Activated CD4-positive, alpha-beta T cell treated with anti-CD3 and anti-CD28 coated beads, Interleukin-2, amount 50 U/mL, for 48 hours (primary cell): ENCODE measurements at regions not wholly inside any gene's neighbourhood (a gene's known extent, or its start where the extent isn't known, plus 50 kb on each side); places are given as distances from the start of the nearest gene placed in this dataset.

Experiments used
- DNase-seq, 2 experiments: peaks; one replicate each; pipeline ENCODE4 v3.0.0-alpha.2; 2020

GRCh38 chr22:22144858-22145257 is 99.7 kb upstream of the VPREB1 start:
- no peak for DNase-seq

DNA sequence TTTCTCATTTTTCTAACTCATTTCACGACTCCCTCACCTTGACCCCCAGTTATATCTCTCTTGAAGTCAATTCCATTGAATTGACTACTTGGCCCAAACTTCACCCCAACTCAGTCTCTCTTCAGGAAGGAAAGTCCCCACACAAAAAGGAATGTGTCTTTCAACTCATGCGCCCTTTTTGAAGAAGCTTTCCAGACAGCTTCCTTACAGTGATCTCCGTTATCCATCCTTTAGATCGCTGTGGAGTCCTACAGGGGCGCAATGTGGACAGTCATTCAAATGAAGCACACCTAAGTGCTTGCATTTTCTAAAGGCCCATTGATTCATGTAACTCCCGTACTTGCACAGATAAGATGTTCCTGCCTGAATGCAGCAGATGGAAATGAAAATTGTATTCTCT is 101.1 kb upstream of the VPREB1 start:
- no peak for DNase-seq

- DNase-seq, result no peak
Observed at GRCh38 chr22:22142661-22143060, 101.9 kb upstream of the VPREB1 start.

DNA sequence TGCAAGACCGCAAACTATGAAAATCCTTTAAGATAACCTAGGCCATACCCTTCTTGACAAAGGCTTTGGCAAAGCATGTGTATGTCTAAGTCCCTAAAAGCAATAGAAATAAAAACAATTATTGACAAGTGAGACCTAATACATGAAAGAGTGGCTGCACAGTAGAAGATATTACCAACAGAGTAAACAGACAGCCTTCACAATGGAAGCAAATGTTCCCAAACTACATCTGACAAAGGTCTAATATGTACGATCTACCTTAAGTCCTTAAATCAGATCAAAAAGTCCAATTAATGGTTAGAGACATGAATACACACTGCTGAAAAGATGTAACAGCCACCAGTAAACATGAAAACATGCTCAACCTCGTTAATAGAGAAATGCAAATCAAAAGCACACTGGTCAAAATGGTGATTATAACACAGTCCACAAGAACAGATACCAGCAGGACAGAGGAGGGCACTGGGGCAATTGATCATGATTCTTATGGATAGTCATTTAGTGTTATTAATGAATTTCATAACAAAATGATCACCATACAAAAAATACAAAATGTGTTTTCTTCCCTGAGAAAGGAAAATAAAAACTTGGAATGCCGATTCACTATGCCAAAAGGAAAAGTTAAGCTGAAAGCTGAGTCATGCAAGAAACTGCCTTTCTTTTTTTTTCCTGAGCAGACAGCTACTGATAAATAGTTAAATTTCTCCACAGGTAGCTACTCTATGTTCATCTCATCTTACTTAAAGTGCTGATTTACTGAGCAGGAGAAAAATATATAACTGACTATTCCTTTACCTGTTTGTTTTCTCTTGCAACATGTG is 102.6 kb upstream of the VPREB1 start:
- no peak for DNase-seq

GRCh38 chr22:22141031-22141430 is 103.6 kb upstream of the VPREB1 start:
- no peak for DNase-seq

DNA sequence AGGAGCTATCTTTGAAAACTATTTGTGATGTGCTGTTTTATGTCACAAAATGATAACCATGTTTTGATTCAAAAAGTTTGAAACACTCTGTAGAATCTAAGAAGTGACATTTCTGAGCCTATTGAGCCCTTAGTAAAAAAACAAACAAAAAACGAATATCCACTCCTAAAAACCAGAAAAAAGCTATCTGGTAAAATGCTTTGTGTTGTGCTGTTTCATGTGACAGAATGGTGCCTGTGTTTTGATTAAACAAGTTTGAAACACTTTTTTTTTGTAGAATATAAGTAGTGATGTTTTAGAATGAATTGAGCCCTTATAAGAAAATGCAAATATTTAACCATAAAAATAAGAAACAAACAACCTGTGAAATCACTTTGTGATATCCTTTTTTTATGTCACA is 105.2 kb upstream of the VPREB1 start:
- DNase-seq, result no peak

DNA sequence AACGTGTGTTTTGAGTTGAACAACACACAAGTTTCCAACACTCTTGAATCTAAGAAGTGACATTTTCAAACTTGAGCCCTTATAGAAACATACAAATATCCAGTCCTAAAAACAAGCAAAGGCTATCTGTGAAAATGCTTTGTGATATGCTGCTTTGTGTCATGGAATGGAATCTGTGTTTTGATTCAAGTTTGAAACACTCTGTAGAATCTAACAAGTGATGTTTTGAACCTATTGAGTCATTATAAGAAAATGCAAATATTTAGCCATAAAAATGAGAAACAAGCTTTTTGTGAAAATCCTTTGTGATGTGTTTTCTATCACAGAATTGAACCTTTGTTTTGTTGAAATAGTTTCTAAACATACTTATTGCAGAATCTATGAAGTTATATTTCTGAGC is 105.7 kb upstream of the VPREB1 start:
- no peak for DNase-seq

DNA sequence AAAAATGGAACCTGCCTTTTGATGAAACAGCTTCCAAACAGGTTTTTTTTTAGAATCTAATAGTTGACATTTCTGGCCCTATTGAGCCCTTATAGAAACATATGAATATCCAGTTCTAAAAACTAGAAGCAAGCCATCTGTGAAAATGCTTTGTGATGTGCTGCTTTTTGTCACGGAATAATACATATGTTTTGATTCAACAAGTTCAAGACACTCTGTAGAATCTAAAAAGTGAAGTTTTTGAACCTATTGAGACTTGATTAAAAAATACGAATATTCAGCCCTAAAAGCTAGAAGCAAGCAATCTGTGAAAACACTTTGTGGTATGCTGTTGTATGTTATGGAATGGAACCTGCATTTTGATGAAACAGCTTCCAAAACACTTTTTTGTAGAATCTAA is 106.7 kb upstream of the VPREB1 start:
- no peak for DNase-seq

- DNase-seq, result no peak
Observed at GRCh38 chr22:22133910-22134309, 110.7 kb upstream of the VPREB1 start.

DNA sequence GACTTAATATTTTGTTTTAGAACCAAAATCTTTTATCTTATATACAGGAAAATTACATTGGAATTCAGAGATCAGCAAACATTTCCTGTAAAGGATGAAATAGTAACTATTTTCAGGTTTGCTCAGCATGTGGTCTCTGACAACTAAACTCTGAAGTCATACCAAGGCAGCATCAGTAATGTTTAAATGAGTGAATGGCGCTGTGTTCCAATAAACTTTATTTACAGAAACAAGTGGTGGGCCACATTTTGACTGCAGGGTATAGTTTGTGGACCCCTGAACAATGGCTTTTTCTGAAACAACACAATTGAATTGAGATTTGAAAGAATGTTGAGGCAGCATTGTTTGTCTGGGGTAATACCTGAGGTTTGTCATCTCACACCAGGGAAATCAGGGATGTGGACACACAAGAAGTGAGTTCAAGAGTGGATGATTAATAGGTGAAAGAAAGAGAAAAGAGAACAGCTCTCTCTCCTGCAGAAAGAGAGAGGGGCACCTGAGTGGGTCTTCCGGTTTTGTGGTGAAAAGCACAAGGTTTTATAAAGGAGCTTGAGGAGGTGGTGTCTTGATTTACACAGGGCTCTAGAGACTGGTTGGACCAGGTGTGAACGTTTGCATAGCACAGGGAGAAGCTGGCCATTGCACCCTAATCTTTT is 113.5 kb upstream of the VPREB1 start:
- no peak for DNase-seq

- no peak for DNase-seq
Observed at GRCh38 chr22:22129387-22129786, 115.2 kb upstream of the VPREB1 start.

GRCh38 chr22:22128440-22128839 is 116.1 kb upstream of the VPREB1 start:
- no peak for DNase-seq

- no peak for DNase-seq
Observed at GRCh38 chr22:22127100-22127499, 117.5 kb upstream of the VPREB1 start.

DNA sequence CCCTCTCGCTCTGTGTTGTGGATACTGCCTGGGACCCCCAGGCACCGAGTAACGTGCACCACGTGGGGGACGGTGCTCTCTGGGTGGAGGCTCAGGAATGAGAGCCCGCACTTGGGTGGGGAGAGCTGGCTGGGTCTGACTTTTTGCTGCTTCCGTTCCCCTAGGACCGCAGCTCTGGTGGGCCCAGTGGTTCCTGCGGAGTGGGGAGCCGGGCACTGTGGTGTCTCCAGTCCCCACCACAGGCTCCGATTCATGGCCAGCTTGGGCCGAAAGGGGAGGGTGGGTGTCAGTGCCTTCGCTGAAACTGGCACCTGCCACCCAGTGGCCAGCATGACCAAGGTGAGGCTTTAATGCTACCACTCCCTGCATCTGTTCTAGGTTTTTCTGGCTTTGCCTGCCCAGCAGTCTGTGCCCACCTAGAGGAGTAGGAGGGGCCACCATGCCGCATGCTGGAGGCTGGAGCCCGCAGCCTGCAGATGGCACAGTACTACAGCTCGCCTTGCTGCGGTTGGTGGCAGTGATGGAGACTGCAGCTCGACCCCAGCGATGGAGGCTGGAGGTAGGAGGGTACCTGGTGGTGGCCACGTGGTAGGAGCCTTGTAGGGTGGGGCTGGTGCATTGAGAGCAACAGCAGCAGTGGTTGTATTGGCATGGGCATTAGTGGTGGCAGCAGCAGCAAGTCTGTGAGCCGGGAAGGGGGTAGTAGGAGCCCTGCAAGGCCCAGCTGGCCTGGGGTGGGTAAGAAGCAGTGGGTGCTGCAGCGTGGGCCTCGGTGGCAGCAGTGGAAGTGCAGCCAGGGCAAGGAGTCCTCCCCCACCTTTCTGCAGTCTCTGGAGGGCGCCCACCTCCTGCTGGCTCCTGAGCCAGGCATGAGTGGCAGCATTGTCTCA is 118.8 kb upstream of the VPREB1 start:
- no peak for DNase-seq

DNA sequence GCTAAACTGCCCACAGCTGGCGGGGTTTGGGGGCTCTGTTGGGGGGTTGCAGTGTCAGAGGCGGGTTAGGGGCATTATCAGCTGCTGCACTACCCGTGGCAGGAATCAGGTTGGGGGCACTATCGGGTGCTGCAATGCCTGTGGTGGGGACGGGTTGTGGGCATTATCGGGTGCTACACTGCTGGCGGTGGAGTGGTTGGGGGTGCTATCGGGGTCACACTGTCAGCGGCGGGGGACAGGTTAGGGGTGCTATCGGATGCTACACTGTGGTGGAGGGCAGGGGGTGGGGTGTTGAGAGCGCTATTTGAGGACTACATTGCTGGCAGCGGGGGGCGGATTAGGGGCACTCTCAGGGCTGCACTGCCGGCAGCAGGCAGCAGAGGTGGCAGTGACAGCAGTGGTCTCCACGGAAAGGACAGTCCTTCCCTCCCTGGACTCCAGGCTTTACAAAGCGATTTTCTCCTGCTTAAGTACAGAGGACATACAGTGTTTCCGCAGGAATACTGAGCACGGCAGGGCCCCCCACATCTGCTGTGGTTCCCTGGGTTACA is 119.5 kb upstream of the VPREB1 start:
- no peak for DNase-seq

DNA sequence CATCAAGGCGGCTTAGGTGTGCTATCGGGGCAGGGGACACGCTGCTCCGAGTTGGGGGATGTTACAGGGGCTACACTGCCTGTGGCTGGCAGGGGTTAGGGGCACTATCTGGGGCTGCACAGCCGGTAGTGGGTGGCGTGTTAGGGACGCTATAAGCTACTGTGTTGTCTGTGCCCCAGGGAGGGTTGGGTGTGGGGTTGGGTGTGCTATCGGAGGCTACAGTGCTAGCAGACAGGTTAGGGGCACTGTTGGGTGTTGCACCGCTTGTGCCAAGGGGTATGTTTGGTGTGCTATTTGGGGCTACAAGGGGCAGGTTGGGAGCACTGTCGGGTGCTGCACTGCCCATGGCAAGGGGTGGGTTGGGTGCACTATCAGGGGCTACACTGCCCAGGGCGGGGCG is 120.2 kb upstream of the VPREB1 start:
- no peak for DNase-seq

GRCh38 chr22:22123960-22124278 is 120.7 kb upstream of the VPREB1 start:
- no peak for DNase-seq

DNA sequence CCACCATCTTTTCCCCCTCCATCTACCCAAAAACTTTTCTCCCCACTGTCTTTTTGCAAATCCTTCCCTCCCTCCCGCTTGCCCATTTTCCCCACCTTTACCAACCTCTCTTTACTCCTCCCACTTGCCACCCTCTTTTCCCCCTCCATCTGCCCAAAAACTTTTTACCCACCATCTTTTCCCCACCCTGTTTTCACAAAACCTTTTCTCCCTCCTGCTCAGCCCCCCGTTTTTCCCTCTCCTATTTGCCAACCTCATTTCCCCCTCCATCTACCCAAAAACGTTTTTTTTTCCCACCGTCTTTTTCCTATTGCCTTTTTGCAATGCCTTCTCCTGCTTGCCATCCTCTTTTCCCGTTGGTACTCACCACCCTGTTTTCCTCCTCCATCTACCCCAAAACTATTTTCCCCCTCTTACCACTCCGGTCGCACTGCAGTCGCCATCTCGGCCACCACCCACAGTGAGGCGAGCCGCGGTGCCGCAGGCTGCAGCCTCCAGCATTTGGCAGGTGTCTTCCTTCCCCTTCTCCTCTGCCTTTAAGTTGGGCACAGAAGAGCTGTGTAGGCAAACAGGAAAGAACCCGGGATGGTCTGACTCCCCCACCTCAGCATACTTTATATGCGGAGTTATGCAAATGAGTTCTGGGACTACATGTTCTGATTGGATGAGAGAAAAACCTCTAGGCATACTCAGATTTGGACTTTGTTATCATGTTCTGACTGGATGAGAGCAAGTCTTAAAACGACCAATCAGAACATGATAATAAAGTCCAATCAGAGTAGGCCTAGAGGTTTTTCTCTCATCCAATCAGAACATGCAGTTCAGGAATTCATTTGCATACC is 121.2 kb upstream of the VPREB1 start:
- DNase-seq, result no peak

DNA sequence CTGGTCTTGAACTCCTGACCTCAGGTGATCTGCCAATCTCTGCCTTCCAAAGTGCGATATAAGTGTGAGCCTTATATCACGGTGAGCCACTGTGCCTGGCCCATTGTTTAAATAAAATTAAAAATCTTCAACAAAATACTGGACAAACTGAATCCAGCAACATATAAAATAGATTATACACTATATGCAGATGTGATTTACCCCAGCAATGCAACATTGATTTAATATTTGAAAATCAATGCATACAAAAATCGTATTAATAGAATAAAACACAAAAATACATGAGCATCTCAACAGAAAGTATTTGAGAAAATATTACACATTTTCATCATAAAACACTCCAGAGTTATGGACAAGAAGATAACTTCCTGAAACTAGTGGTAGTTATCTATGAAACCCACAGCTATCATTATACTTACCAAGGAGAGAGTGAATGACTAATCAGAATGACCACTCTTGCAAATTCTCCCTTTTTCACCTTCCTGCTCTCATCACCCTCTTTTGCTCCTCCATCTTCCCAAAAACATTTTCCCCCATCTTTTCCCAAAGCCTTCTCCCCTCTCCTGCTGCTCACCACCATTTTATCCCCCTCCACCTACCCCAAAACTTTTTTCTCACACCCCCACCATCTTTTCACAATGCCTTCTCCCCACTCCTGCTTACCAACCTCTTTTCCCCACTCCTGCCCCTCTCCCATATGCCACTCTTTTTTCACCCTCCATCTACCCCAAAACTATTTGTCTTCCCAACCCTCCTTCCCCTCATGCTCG is 122.1 kb upstream of the VPREB1 start:
- no peak for DNase-seq

GRCh38 chr22:22121445-22121844 is 123.1 kb upstream of the VPREB1 start:
- DNase-seq, result no peak

- no peak for DNase-seq
Observed at GRCh38 chr22:22120160-22120559, 124.4 kb upstream of the VPREB1 start.

- no peak for DNase-seq
Observed at GRCh38 chr22:22118987-22119386, 125.6 kb upstream of the VPREB1 start.
